Skin of body (tissue), 2 donors: ENCODE measurements at regions not wholly inside any gene's neighbourhood (a gene's known extent, or its start where the extent isn't known, plus 50 kb on each side); places are given as distances from the start of the nearest gene placed in this dataset. TPM values are rescaled to one million over a fixed set of nuclear protein-coding genes. Genes with fewer than 3 reads are reported as not detected.
"Not testable (repeated sequence)": the region's sequence is repeated elsewhere in the genome, so short reads cannot be mapped to it uniquely, and the experiment has no call there.

Source experiments
- DNase-seq: peaks from one replicate; lab custom pipeline; 2025; lab: John Stamatoyannopoulos, UW
- small RNA-seq: library from RNA; depleted of rRNA; stranded (forward); fragments of <200 nt; gene quantifications from one replicate; pipeline ENCODE3, GENCODE V24; 2014; ENCODE audit warnings: low replicate concordance

DNA sequence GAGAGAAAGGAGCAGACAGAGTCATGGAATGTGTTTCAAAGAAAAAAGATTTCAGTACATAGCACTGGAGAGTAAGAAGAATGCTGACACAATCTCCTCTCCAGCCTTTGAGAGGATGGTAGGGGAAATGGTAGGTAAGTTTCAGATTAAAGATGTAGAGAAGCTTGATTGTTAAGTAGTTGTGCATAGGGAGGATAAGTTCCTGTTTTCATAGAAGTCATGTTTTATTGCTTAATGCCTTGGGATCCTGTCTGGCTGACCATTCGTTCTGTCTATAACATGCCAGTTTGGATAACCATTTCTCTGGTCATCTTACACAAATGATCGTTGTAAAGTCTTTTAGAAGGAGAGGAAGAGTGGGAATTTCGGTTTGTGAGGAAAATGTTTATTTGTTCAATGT, 95.7 kb upstream of the IGSF10 start:
- no peak for DNase-seq

DNA sequence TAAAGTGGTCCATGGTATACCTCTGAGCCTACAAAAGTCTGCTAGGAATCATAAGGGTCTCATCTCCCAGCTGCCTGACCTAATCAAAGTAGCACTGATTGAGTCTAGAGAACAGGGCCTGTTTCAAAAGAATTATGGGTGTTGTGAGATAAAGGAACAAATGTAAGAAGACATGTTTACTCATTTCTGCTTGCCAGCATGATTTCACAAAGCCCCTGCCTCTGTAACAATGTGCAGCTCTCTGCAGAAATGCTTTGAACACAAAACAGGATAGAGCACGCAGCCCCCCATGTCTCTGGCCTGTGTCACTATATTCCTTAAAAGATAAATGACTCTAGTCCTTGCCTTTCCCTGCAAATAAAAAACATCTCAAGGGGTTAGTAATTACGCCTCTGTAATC, 94.7 kb upstream of the IGSF10 start:
- no peak for DNase-seq

DNA sequence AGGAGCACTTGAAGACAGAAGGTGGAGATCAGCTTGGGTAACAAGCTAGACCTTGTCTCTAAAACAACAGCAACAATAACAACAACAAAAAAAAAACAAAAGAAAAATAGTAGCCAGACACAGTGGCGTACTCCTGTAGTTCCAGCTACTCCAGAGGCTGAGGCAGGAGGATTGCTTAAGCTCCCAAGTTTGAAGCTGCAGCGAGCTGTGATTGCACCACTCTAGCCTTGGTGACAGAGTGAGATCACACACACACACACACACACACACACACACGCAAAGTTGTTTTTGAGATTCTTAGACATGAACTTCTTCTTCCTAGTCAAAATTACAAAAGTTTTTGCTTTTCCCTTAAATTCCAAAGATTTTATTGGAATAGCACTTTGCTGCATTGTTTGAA, 93.0 kb upstream of the IGSF10 start:
- DNase-seq = no peak

DNA sequence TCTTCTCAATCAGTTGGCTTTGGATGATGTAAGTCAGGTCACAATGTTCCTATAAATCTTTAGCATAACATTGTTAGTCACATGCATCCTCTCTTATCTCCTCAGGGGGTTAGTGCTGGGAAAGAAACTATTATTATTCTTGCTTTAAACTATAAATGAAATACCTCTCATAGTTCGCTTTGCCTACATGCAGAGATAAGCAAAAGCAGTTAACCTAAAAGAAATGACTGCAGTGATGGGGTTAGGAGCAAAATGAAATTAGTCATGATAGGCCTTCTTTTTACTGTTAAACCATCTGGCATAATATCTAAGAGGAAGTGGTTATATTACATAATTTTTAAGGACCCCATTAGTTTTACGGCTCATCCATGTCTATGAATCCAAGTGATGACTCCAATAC, 91.7 kb upstream of the IGSF10 start:
- no peak for DNase-seq

DNA sequence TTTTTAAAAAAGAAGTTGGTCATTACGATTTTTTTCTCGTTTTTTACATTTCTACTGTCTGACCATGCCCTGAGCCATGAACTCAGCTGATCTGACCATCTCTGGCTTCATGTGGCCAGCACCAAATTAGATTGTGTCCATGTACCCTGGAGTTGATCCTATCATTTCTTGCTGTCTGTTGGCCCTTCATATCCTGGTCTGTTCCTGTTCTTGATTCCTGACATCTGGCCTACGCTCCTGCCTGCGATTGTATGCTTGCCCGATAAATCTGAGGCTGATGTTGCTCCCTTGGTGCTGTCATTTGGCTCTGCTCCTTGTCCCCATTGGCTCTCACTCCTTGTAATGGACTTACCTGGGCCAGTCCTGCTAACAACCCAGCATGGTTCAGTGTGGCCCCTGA, 89.8 kb upstream of the IGSF10 start:
- DNase-seq = no peak

DNA sequence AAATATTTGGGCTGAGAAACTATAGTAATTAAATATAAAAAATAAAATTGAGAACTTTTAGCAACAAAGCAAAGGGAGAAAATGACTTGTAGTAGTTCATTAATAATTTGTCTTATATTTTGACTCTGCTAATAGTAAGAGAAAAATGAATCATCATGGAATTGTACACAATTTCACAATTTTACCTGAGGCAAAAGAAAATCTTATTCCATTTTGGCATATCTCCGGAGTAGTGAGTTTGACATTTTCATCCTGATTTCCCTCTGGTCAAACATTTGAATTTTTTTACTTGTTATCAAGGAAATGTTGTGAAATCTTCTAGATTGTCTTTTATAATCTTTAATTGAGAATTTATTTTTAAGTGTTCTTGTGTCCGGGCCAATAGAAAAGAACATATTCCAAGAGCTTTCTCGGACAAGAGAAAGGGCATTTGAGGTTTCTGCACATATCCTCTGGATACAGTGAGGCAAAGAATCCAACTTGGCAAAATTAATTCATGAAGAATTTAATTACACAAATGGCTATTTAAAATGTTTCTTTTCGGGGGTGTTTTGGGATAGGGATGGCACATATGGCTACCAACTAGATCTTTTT, 89.3 kb upstream of the IGSF10 start:
- DNase-seq = no peak

DNA sequence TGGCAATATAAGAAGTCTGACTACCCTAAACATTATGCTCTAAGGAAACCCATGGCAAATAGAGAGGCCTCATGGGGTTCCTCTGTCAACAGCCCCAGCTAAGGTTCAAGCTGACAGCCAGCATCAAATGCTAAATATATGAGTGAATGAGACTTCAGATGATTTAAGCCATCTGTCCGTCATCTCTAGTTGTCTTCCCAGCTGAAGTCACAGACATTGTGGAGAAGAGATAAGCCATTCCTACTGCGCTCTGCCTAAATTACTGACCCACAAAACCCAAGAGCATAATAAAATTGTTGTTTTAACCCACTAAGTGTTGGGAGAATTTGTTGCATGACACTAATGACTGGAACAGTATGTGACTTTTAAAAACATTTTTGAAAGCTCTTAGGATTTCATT, 87.3 kb upstream of the IGSF10 start:
- DNase-seq = no peak

DNA sequence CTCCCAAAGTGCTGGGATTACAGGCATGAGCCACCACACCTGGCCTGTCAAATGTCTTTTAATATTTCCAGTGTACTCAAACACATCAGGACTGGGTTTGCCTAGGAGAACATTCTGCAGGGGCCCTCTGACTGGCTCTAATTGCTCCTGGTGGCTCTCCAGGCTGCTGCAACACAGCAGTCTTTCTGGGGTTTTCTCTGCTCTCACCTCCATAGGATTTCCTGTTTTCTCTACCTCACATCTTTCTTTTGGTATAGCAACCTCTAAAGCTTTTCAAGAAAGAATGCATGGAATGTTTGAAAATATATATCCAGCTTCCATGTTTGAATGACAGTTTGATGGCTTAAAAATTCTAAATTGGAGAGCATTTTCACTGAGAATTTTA, 83.3 kb upstream of the IGSF10 start:
- no peak for DNase-seq

DNA sequence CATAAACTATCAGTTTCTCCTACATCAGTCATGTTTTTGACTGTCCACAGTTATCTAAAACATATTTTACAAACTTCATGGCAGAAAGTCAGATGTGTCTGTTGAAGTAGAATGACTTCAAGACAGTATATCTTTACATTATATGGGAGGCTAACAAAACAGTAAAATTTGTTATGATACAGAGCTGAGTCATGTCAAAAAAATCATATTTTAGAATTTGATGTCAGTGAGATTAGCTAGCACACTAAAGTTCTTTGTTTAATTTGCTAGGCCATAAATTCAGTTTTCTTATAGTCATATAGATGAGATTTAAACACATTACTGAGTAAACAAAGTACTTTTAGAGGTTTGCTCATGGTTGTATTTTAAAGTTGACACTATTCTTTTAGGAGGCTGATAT, 80.3 kb upstream of the IGSF10 start:
- DNase-seq = no peak

DNA sequence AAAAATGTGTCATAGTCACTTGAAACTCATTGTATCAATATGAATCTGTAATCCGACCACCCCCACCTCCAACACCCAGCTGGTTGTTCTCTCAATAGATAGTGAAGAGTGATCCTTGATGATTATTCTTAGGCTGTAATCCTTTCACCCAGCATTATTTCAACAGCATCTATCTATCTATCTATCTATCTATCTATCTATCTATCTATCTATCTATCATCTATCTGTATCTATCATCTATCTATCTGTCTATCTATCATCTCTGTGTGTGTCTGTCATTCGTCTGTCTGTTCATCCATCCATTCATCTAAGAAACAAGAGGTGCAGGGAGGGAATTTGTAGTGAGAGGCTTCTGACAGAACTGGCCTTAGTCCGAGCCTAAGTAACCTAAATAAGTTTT, 78.7 kb upstream of the IGSF10 start:
- DNase-seq = no peak

DNA sequence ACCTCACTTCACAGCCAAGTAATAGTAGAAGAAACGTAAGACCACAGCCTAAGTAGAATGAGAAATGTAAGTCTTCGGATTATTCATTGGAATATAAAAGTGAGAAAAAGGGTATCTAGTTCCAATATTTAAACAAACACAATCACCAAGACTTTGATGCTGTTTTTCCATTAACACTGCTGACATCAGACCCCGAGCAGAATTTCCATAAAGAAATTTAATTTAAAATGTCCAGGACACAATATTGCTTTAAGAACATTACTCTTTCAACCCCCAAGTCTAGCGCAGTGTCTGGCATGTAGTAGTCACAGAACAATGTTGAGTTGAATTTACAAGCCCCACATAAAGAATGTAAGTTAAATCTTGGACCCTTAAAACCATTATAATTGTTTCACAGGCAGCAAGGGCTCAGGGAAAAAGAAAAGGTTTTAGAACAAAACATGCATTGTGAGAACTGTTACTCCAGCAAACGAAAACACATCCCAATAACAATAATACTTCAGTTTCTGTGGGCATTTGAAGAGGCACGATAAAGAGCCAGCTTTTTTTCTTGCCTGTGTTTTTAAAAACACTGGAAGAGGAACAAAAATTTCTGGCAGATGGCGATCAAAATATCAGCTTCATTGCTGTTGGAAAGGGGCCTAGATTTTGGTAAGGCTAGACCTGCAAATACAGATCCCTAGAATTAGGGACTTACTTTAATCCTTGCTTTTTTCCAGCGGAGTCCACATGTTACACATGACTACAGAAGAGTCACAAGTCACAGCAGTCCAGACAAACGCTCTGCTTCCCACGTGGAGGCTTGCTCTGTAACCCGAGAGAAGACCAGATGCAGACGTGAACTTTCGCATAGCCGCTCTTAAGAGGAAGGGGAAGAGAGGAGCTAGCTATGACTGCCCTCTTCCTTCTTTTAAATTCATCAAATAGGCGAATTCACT, 77.9 kb upstream of the IGSF10 start:
- DNase-seq = peak; percentile 75

DNA sequence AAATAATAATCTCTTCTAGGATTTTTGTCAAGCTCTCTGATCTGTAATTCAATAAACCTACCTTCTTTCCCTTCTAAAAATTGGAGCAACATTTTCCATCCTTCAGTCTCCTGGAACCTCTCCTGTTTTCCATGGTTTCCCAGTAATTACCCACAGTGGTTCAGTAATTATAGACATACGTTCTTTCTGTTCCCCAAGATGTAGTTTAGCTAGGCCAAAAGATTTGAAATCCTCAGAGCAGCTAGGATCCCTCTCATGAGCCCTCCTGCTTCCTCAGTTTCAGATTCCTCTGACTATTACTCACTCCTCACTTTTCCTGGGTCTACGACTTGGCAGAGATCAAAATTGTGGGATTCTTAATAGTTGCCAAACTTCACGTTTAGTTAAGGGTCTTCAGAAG, 76.9 kb upstream of the IGSF10 start:
- DNase-seq = peak; percentile 13

DNA sequence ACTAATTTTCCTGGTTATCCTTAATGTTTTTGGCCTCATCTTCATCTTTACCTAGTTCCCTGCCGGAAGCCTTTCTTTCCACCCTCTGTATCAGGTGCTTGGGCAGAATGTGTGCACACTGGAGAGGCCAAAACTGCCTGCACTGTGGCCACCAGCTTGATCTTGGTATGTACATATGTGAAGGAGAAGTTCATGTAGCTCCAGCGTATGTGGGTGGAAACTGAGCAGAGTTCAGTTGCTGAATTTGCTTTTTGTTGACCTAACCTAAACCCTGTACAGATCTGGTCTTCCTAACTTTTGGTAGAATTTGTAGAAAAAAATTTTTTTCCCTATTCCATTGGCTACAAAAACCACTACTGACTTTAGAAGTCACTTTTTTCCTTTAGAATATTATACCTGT, 65.9 kb upstream of the IGSF10 start:
- DNase-seq = no peak

DNA sequence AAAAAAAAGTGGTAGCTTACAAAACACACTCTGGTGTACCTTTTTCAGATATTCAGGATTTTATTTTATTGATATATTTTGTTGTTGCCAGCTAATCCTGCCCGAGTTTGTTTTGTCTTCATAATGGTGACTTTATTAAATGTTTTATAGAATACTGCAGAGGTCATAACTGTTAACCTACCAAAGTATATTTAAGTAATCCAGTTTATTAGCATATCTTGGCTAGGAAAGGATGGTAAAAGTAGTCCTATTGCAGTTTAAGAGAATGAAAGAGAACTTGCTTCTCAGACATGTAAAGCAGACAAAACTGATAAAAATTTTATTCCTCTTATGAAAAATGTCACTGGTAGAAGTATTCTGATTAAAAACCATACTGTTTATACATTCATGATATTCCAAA, 59.2 kb upstream of the IGSF10 start:
- DNase-seq = no peak

DNA sequence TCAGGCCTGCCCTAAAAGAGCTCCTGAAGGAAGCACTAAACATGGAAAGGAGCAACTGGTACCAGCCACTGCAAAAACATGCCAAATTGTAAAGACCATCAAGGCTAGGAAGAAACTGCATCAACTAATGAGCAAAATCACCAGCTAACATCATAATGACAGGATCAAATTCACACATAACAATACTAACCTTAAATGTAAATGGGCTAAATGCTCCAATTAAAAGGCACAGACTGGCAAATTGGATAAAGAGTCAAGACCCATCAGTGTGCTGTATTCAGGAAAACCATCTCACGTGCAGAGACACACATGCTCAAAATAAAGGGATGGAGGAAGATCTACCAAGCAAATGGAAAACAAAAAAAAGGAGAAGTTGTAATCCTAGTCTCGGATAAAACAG, 50.6 kb upstream of the IGSF10 start:
- DNase-seq = not testable (repeated sequence)

Small RNAs in the stretch of these regions (small RNA-seq; reads per million reads assigned to genes)
- gene MIR5186 = not detected
